Peyer's patch (tissue), 4 donors: ENCODE measurements at regions not wholly inside any gene's neighbourhood (a gene's known extent, or its start where the extent isn't known, plus 50 kb on each side); places are given as distances from the start of the nearest gene placed in this dataset.
"Not testable (repeated sequence)": the region's sequence is repeated elsewhere in the genome, so short reads cannot be mapped to it uniquely, and the experiment has no call there.

ENCODE experiments used
- DNase-seq, 3 donors: peaks; one replicate each; pipeline ENCODE4 v3.0.0-alpha.2; 2017 to 2019
- H3K27ac ChIP-seq, 4 donors: fragments of 200-600 bp; sonication (generic); one replicate each; pipeline ENCODE4 v1.5.1; 2016 to 2019
- H3K27me3 ChIP-seq, 2 donors: fragments of 200-600 bp; sonication (generic); one replicate each; pipeline ENCODE4 v1.5.1; 2019
- H3K36me3 ChIP-seq, 3 donors: fragments of 200-600 bp; sonication (generic); one replicate each; pipeline ENCODE4 v1.5.1; 2016 to 2019
- H3K4me1 ChIP-seq, 4 donors: fragments of 200-600 bp; sonication (generic); one replicate each; pipeline ENCODE4 v1.5.1; 2016 to 2019
- H3K4me3 ChIP-seq, 4 donors: fragments of 200-600 bp; sonication (generic); 1 replicate in 3 of 4; 2 replicates in 1 of 4; pipeline ENCODE4 v1.5.1; 2016 to 2019; ENCODE audit warnings: mild to moderate bottlenecking in 1 of 4
- H3K9me3 ChIP-seq, 4 donors: fragments of 200-600 bp; sonication (generic); one replicate each; pipeline ENCODE4 v1.5.1; 2016 to 2019; ENCODE audit warnings: mild to moderate bottlenecking in 1 of 4
- CTCF ChIP-seq, 6 experiments: fragments of 450-650 bp in 4 of 6; fragments of 200-600 bp in 2 of 6; sonication (generic) in 1 of 6; IDR thresholded peaks; one replicate each; pipeline ENCODE4 v1.5.1; 2017 to 2019; ENCODE audit warnings: antibody characterized with exemption in 6 of 6, mild to moderate bottlenecking in 3 of 6, moderate library complexity in 1 of 6
- POLR2A ChIP-seq, 2 donors: fragments of 450-650 bp; IDR thresholded peaks; one replicate each; pipeline ENCODE4 v1.5.1; 2017; ENCODE audit warnings: antibody characterized with exemption in 2 of 2, mild to moderate bottlenecking in 2 of 2, moderate library complexity in 2 of 2

- H3K4me3 ChIP-seq, result no peak overlapping the region
- H3K27me3 ChIP-seq, result no peaks in the 10 kb centered on the region
- no peak for DNase-seq
- TF ChIP-seq CTCF (IDR thresholded peaks at IDR 0.05) (no peak), POLR2A (IDR thresholded peaks at IDR 0.05) (no peak)
- no peaks in the 10 kb centered on the region for H3K9me3 ChIP-seq
- H3K36me3 ChIP-seq, result no peaks in the 10 kb centered on the region
- no peaks in the 10 kb centered on the region for H3K4me1 ChIP-seq
- H3K27ac ChIP-seq, result no peak overlapping the region
Measured at GRCh38 chr2:226299771-226300170, 499.8 kb downstream of the IRS1 start.

- peaks cover 0 to 3% (median 0%) of the 10 kb centered on the region in 4 donors for H3K9me3 ChIP-seq
- TF ChIP-seq POLR2A (IDR thresholded peaks at IDR 0.05) (no peak), CTCF (IDR thresholded peaks at IDR 0.05) (no peak)
- H3K4me3 ChIP-seq, result no peak overlapping the region
- DNase-seq, result no peak
- no peaks in the 10 kb centered on the region for H3K4me1 ChIP-seq
- H3K27me3 ChIP-seq, result no peaks in the 10 kb centered on the region
- no peak overlapping the region for H3K27ac ChIP-seq
- no peaks in the 10 kb centered on the region for H3K36me3 ChIP-seq
Measured at GRCh38 chr2:226295681-226296080, 503.9 kb downstream of the IRS1 start.

DNA sequence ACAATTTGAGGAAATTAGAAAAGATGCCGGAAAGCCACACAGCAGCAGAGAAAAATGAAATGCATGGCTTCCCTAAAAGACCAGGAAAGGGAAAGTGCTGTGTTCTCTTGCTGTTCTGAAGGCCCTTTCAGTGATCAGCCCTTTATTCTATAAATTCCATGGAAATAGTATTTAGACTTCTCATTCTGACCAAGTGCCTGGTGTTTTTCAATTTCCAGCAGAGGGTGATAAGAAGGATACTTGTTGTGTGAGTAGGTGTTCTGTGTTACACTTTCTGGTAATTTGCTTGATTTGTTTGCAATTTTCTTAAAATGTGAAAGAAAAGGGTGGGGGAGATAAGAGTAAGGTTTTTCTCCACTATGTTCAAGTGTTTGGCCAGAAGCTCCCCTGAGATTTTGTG is 504.5 kb downstream of the IRS1 start:
- H3K27me3 ChIP-seq, result no peaks in the 10 kb centered on the region
- no peaks in the 10 kb centered on the region for H3K36me3 ChIP-seq
- H3K27ac ChIP-seq, result no peak overlapping the region
- peaks cover 0 to 3% (median 0%) of the 10 kb centered on the region in 4 donors for H3K9me3 ChIP-seq
- TF ChIP-seq CTCF (IDR thresholded peaks at IDR 0.05) (no peak), POLR2A (IDR thresholded peaks at IDR 0.05) (no peak)
- H3K4me3 ChIP-seq, result no peak overlapping the region
- no peaks in the 10 kb centered on the region for H3K4me1 ChIP-seq
- no peak for DNase-seq

DNA sequence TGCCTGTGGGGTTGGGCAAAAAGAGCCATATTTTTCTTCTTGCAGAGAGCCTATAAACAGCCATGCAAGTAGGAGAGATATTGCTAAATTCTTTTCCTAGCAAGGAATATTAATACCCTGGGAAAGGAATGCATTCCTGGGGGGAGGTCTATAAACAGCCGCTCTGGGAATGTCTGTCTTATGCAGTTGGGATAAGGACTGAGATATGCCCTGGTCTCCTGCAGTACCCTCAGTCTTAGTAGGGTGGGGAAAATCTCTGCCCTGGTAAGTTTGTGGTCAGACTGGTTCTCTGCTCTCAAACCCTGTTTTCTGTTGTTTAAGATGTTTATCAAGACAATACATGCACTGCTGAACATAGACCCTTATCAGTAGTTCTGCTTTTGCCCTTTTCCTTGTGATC is 508.3 kb downstream of the IRS1 start:
- H3K4me1 ChIP-seq, H3K9me3 ChIP-seq, H3K27ac ChIP-seq, H3K27me3 ChIP-seq, H3K4me3 ChIP-seq, DNase-seq, H3K36me3 ChIP-seq: not testable (repeated sequence)

GRCh38 chr2:226286916-226287315 is 512.7 kb downstream of the IRS1 start:
- Histone ChIP-seq H3K27ac (no peak overlapping the region), H3K36me3 (no peaks in the 10 kb centered on the region), H3K4me1 (no peaks in the 10 kb centered on the region), H3K27me3 (no peaks in the 10 kb centered on the region), H3K9me3 (peaks cover 0 to 3% (median 0%) of the 10 kb centered on the region in 4 donors), H3K4me3 (no peak overlapping the region)
- TF ChIP-seq CTCF (IDR thresholded peaks at IDR 0.05), result no peak
- no peak for TF ChIP-seq POLR2A (IDR thresholded peaks at IDR 0.05)
- no peak for DNase-seq

GRCh38 chr2:226283796-226284195 is 515.8 kb downstream of the IRS1 start:
- H3K4me3 ChIP-seq, result no peak overlapping the region
- no peak for DNase-seq
- H3K9me3 ChIP-seq, result no peaks in the 10 kb centered on the region
- H3K27ac ChIP-seq, result no peak overlapping the region
- TF ChIP-seq POLR2A (IDR thresholded peaks at IDR 0.05) (no peak), CTCF (IDR thresholded peaks at IDR 0.05) (no peak)
- H3K4me1 ChIP-seq, result no peaks in the 10 kb centered on the region
- H3K27me3 ChIP-seq, result no peaks in the 10 kb centered on the region
- no peaks in the 10 kb centered on the region for H3K36me3 ChIP-seq
